Upper lobe of left lung (tissue), 6 donors: ENCODE measurements at regions not wholly inside any gene's neighbourhood (a gene's known extent, or its start where the extent isn't known, plus 50 kb on each side); places are given as distances from the start of the nearest gene placed in this dataset.

ENCODE experiments used
- ATAC-seq, 2 donors: fragments of 200-7000 bp; cut with Tn5 transposase; one replicate each; pipeline ENCODE4 v1.9.1; 2022; ENCODE audit warnings: mild to moderate bottlenecking in 2 of 2, moderate library complexity in 2 of 2; ENCODE audit not compliant: low FRiP score in 2 of 2
- DNase-seq, 2 donors: peaks; one replicate each; pipeline ENCODE4 v3.0.0-alpha.2; 2019 to 2020
- H3K27ac ChIP-seq, 4 donors: fragments of 200-600 bp; sonication (generic); one replicate each; pipeline ENCODE4 v1.5.1; 2016 to 2019
- H3K27me3 ChIP-seq, 4 donors: fragments of 200-600 bp; sonication (generic); one replicate each; pipeline ENCODE4 v1.5.1; 2017 to 2019
- H3K36me3 ChIP-seq, 4 donors: fragments of 200-600 bp; sonication (generic); one replicate each; pipeline ENCODE4 v1.5.1; 2016 to 2019
- H3K4me1 ChIP-seq, 4 donors: fragments of 200-600 bp; sonication (generic); one replicate each; pipeline ENCODE4 v1.5.1; 2018 to 2019
- H3K4me3 ChIP-seq, 4 donors: fragments of 200-600 bp; sonication (generic); one replicate each; pipeline ENCODE4 v1.5.1; 2017 to 2019; ENCODE audit warnings: mild to moderate bottlenecking in 2 of 4, moderate library complexity in 1 of 4
- H3K9me3 ChIP-seq, 4 donors: fragments of 200-600 bp; sonication (generic); one replicate each; pipeline ENCODE4 v1.5.1; 2018 to 2019
- EP300 ChIP-seq, 4 donors: sonication (generic); formaldehyde crosslinking; IDR thresholded peaks; one replicate each; pipeline ENCODE4 v1.5.1; 2017; ENCODE audit warnings: antibody characterized with exemption in 4 of 4, control low read depth in 2 of 4
- POLR2A ChIP-seq, 4 donors: fragments of 450-650 bp; IDR thresholded peaks; one replicate each; pipeline ENCODE4 v1.5.1; 2016 to 2017; ENCODE audit warnings: antibody characterized with exemption in 4 of 4, mild to moderate bottlenecking in 2 of 4
- POLR2AphosphoS5 ChIP-seq, 2 donors: sonication (generic); formaldehyde crosslinking; IDR thresholded peaks; one replicate each; pipeline ENCODE4 v1.5.1; 2017; ENCODE audit warnings: antibody characterized with exemption in 2 of 2
- WGBS, 2 donors: methylation state at CpG; one replicate each; pipeline ENCODE4 v1.1.5; 2017 to 2018; 5-methylcytosine and 5-hydroxymethylcytosine counted together
- TF ChIP-seq, protein P1 (sequence below), 6 experiments: fragments of 450-650 bp in 4 of 6; fragments of 200-600 bp in 2 of 6; sonication (generic) in 2 of 6; IDR thresholded peaks; one replicate each; pipeline ENCODE4 v1.5.1; 2016 to 2019; ENCODE audit warnings: antibody characterized with exemption in 6 of 6
- donor health status: DM: no; HTN: no; CAD: no; lungs with moderate emphysema.
- donor health status: DM: no; HTN: yes; CAD: no; lungs with severe emphysema.

DNA sequence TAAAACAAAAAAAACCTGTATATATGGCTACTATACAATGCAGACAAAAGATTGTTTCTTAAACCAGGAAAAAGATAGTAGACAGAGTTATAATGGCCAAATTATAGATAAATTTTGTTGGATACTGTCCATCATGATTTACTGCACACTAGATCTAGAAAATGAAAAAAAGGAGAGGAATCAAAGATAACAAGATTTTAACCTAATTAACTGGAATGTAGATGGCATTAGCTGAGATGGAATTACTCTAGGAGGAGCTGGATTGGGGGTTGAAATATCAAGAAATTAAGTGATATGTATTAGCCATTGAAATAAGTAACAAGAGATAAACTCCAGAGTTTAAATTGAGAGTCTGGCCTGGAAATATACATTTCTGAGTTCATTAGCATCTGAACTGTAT is 1489.1 kb downstream of the PLA2G4A start:
- no peak for TF ChIP-seq POLR2A (IDR thresholded peaks at IDR 0.05)
- no peak for TF ChIP-seq POLR2AphosphoS5 (IDR thresholded peaks at IDR 0.05)
- TF ChIP-seq EP300 (IDR thresholded peaks at IDR 0.05), result no peak
- TF ChIP-seq, protein P1, sequence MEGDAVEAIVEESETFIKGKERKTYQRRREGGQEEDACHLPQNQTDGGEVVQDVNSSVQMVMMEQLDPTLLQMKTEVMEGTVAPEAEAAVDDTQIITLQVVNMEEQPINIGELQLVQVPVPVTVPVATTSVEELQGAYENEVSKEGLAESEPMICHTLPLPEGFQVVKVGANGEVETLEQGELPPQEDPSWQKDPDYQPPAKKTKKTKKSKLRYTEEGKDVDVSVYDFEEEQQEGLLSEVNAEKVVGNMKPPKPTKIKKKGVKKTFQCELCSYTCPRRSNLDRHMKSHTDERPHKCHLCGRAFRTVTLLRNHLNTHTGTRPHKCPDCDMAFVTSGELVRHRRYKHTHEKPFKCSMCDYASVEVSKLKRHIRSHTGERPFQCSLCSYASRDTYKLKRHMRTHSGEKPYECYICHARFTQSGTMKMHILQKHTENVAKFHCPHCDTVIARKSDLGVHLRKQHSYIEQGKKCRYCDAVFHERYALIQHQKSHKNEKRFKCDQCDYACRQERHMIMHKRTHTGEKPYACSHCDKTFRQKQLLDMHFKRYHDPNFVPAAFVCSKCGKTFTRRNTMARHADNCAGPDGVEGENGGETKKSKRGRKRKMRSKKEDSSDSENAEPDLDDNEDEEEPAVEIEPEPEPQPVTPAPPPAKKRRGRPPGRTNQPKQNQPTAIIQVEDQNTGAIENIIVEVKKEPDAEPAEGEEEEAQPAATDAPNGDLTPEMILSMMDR (IDR thresholded peaks at IDR 0.05), result no peak
- no peak for DNase-seq
- no peaks in the 10 kb centered on the region for H3K36me3 ChIP-seq
- H3K4me3 ChIP-seq, result no peak overlapping the region
- no peaks in the 10 kb centered on the region for H3K4me1 ChIP-seq
- no peak overlapping the region for H3K27ac ChIP-seq
- ATAC-seq, result no peak
- H3K27me3 ChIP-seq, result no peaks in the 10 kb centered on the region
- no peaks in the 10 kb centered on the region for H3K9me3 ChIP-seq

DNA sequence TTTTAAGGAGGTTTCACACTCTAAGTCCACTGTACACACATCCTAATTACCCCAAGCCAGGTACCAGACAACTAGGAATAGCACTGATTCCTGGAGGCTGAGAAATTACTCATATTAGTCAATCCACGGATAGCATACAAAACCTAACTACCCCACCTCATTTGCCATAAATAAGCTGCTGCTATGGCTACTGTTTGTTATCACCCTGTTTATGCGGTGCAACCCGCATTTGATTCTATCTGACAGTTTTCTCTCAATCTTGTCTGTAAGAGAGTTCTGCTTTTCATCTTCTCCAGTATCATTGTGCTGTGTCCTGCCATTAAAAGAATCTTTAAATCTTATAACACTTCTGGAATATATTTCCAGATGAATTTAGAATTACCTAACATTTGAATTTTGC is 1496.5 kb downstream of the PLA2G4A start:
- Histone ChIP-seq H3K4me3 (no peak overlapping the region), H3K27ac (no peak overlapping the region), H3K27me3 (no peaks in the 10 kb centered on the region), H3K36me3 (no peaks in the 10 kb centered on the region), H3K4me1 (no peaks in the 10 kb centered on the region), H3K9me3 (no peaks in the 10 kb centered on the region)
- no peak for ATAC-seq
- DNase-seq, result no peak
- no peak for TF ChIP-seq POLR2AphosphoS5 (IDR thresholded peaks at IDR 0.05)
- TF ChIP-seq, protein P1 (IDR thresholded peaks at IDR 0.05), result no peak
- TF ChIP-seq EP300 (IDR thresholded peaks at IDR 0.05), result no peak
- TF ChIP-seq POLR2A (IDR thresholded peaks at IDR 0.05), result no peak
- WGBS, 2 donors, result 93% methylated on average over 3 of the region's 3 CpGs

DNA sequence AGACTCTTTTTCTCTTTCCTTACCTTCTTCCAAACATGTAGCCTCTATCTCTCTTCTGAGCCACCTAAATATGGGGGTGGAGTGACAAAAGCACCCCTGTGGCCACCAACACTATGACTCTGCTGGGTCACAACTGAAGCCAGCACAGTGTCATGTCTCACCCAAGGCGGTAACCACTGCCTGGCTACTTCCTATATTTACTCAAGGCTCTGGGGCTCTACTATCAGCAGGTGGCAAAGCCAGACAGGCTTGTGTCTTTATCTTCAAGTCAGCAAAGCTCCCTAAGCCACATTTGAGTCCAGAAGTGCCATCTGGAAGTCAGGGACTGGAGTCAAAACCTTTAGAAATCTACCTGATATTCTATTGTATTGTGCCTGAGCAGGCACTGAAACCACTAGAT is 1515.2 kb downstream of the PLA2G4A start:
- Histone ChIP-seq H3K27ac (no peak overlapping the region), H3K36me3 (no peaks in the 10 kb centered on the region), H3K4me3 (no peak overlapping the region), H3K4me1 (no peaks in the 10 kb centered on the region), H3K9me3 (no peaks in the 10 kb centered on the region), H3K27me3 (no peaks in the 10 kb centered on the region)
- no peak for DNase-seq
- TF ChIP-seq, protein P1 (IDR thresholded peaks at IDR 0.05), result no peak
- TF ChIP-seq POLR2A (IDR thresholded peaks at IDR 0.05), result no peak
- no peak for TF ChIP-seq POLR2AphosphoS5 (IDR thresholded peaks at IDR 0.05)
- TF ChIP-seq EP300 (IDR thresholded peaks at IDR 0.05), result no peak
- no peak for ATAC-seq
- WGBS, 2 donors, result 50 to 76% methylated on average over 1 of the region's 1 CpG

DNA sequence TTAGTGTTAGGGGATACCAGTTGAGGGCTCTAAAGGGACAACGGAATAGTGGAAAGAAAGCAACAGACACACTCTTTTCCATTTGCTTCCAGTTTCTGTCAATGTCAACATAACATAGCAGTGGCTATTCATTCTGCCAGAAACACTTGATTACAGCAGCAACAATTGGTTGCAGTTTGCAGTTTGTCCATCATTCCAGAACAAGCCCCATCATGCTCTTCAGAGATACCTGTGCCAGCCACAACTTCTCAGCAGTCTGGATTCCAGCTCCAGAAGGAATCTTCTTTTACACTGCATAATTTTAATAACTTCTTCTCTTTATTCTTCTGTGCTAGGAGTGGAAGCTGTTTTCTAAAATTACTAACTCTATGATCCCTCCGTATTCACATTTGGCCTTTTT is 1521.4 kb downstream of the PLA2G4A start:
- DNase-seq (no peak), ATAC-seq (no peak)
- H3K9me3 ChIP-seq, result no peaks in the 10 kb centered on the region
- no peaks in the 10 kb centered on the region for H3K27me3 ChIP-seq
- WGBS, 2 donors, result 85 to 86% methylated on average over 2 of the region's 2 CpGs
- no peaks in the 10 kb centered on the region for H3K36me3 ChIP-seq
- H3K4me1 ChIP-seq, result no peaks in the 10 kb centered on the region
- H3K4me3 ChIP-seq, result no peak overlapping the region
- TF ChIP-seq, protein P1 (IDR thresholded peaks at IDR 0.05), result no peak
- TF ChIP-seq POLR2AphosphoS5 (IDR thresholded peaks at IDR 0.05) (no peak), EP300 (IDR thresholded peaks at IDR 0.05) (no peak), POLR2A (IDR thresholded peaks at IDR 0.05) (no peak)
- no peak overlapping the region for H3K27ac ChIP-seq

DNA sequence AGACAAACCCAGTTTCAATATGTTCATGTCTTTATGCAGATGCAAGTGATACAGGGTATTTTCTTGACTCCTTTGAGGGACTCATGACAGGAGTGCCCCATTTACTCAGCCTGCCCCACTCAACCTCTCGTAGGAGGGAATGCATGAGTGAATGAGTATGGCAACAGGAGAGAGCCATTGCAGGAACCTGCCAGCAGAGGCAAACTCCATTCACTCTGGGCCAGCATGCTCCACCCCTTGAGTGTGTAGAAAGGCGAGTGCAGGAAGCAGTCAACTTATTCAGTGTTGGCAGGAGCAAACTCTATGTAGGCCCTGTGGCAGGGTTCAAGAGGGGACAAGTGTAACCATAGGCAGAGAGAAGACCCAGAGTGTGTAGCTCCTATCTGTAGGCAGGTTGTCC is 1526.3 kb downstream of the PLA2G4A start:
- Histone ChIP-seq H3K9me3 (peaks cover 0 to 6% (median 0%) of the 10 kb centered on the region in 4 donors), H3K4me3 (no peak overlapping the region), H3K36me3 (no peaks in the 10 kb centered on the region), H3K27me3 (no peaks in the 10 kb centered on the region), H3K4me1 (no peaks in the 10 kb centered on the region), H3K27ac (no peak overlapping the region)
- ATAC-seq (no peak), DNase-seq (no peak)
- WGBS, 2 donors, result 71 to 74% methylated on average over 2 of the region's 2 CpGs
- TF ChIP-seq, protein P1 (IDR thresholded peaks at IDR 0.05), result no peak
- no peak for TF ChIP-seq POLR2AphosphoS5 (IDR thresholded peaks at IDR 0.05)
- TF ChIP-seq EP300 (IDR thresholded peaks at IDR 0.05), result no peak
- TF ChIP-seq POLR2A (IDR thresholded peaks at IDR 0.05), result no peak
